Vagina (tissue), 2 donors: ENCODE measurements at regions not wholly inside any gene's neighbourhood (a gene's known extent, or its start where the extent isn't known, plus 50 kb on each side); places are given as distances from the start of the nearest gene placed in this dataset.

Source experiments
- DNase-seq, 2 donors: peaks; one replicate each; pipeline ENCODE4 v3.0.0-alpha.2; 2017; ENCODE audit errors: extremely low spot score in 2 of 2
- H3K27ac ChIP-seq: fragments of 200-600 bp; sonication (generic); one replicate; pipeline ENCODE4 v1.5.1; 2019
- H3K27me3 ChIP-seq: fragments of 200-600 bp; sonication (generic); one replicate; pipeline ENCODE4 v1.5.1; 2019
- H3K36me3 ChIP-seq, 2 donors: fragments of 200-600 bp; sonication (generic); one replicate each; pipeline ENCODE4 v1.5.1; 2017 to 2019
- H3K4me1 ChIP-seq: fragments of 200-600 bp; sonication (generic); one replicate; pipeline ENCODE4 v1.5.1; 2019
- H3K4me3 ChIP-seq, 2 donors: fragments of 200-600 bp; sonication (generic); 1 replicate in 1 of 2; 2 replicates in 1 of 2; pipeline ENCODE4 v1.5.1; 2016 to 2019
- H3K9me3 ChIP-seq: fragments of 200-600 bp; sonication (generic); one replicate; pipeline ENCODE4 v1.5.1; 2019
- CTCF ChIP-seq, 3 experiments: fragments of 450-650 bp in 2 of 3; fragments of 200-600 bp in 1 of 3; sonication (generic) in 1 of 3; IDR thresholded peaks; one replicate each; pipeline ENCODE4 v1.5.1; 2017 to 2019; ENCODE audit warnings: antibody characterized with exemption in 3 of 3, mild to moderate bottlenecking in 2 of 3, moderate library complexity in 2 of 3
- POLR2A ChIP-seq, 2 donors: fragments of 450-650 bp; IDR thresholded peaks; one replicate each; pipeline ENCODE4 v1.6.1; 2017; ENCODE audit warnings: antibody characterized with exemption in 2 of 2, mild to moderate bottlenecking in 2 of 2, moderate library complexity in 2 of 2
- POLR2AphosphoS5 ChIP-seq, 2 donors: sonication (generic); formaldehyde crosslinking; IDR thresholded peaks; one replicate each; pipeline ENCODE4 v1.9.0; 2017; ENCODE audit warnings: antibody characterized with exemption in 2 of 2, mild to moderate bottlenecking in 2 of 2, low read depth in 1 of 2; ENCODE audit not compliant: insufficient read depth in 1 of 2
- intact Hi-C: fragments of 100-400 bp; cut with DNase I; formaldehyde crosslinking; loops from one replicate; pipeline ENCODE4 v1.15.1; 2023

DNA sequence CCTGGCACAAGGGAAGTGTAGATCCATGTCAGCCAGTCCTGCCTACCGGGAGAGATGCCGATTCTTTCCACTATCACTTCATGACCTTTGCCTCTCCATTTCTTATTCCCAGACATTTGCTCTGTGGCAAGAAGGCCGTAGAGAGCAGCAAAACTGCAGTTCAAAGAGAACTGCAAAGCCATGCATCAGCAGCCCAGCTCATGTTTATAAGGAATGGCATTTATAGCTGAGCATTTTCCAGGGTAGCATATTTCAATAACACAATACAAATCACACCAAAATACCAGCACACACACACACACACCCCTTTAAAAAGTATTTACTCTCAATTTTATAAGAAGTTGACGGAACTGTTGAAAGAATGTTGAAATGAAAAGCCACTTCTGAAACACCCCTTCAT lies 126.7 kb upstream of the EGFLAM start:
- no peak for TF ChIP-seq POLR2AphosphoS5 (IDR thresholded peaks at IDR 0.05; ENCODE audit: insufficient read depth in 1 of 2, low read depth in 1 of 2)
- TF ChIP-seq POLR2A (IDR thresholded peaks at IDR 0.05) = no peak
- TF ChIP-seq CTCF (IDR thresholded peaks at IDR 0.05) = no peak

DNA sequence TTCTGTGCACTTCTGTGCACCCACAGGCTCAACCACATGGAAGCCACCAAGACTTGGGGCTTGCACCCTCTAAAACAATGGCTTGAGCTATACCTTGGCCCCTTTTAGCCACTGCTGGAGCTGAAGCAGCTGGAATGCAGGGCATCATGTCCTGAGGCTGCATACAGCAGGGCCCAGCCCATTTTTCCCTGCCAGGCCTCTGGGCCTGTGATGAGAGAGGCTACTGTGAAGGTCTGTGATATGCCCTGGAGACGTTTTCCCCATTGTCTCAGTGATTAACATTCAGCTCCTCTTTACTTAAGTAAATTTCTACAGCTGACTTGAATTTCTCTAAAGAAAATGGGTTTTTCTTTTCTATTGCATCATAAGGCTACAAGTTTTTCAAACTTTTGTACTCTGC lies 134.0 kb upstream of the EGFLAM start:
- Histone ChIP-seq H3K27ac (no peak overlapping the region), H3K4me1 (no peaks in the 10 kb centered on the region), H3K4me3 (no peak overlapping the region), H3K9me3 (no peaks in the 10 kb centered on the region), H3K36me3 (no peaks in the 10 kb centered on the region), H3K27me3 (no peaks in the 10 kb centered on the region)
- peak in 1 of 2 donors; percentile 10 for DNase-seq
- no peak for TF ChIP-seq CTCF (IDR thresholded peaks at IDR 0.05)
- no peak for TF ChIP-seq POLR2AphosphoS5 (IDR thresholded peaks at IDR 0.05; ENCODE audit: insufficient read depth in 1 of 2, low read depth in 1 of 2)
- no peak for TF ChIP-seq POLR2A (IDR thresholded peaks at IDR 0.05)
- intact Hi-C loops = no loop called here

More for the DNA sequence above, 126.7 kb upstream of the EGFLAM start:
- intact Hi-C loops = no loop called here
- no peaks in the 10 kb centered on the region for H3K9me3 ChIP-seq
- H3K4me3 ChIP-seq = no peak overlapping the region
- no peak overlapping the region for H3K27ac ChIP-seq
- H3K4me1 ChIP-seq = no peaks in the 10 kb centered on the region
- H3K36me3 ChIP-seq = no peaks in the 10 kb centered on the region
- H3K27me3 ChIP-seq = no peaks in the 10 kb centered on the region
- no peak for DNase-seq

DNA sequence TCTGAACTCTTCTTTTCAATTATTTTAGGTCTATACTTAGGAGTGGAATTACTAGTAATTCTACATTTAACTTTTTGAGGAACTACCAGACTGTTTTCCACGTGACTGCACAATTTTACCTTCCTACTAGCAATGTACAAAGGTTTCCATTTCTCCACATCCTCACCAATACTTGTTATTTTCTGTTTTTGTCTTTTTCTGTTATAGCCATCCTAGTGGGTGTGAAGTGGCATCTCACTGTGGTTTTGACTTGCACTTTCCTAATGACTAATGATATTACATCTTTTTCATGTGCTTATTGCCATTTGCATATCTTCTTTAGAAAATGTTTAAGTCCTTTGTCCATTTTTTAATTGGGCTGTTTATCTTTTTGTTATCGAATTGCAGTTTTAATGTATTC lies 136.9 kb upstream of the EGFLAM start:
- H3K27ac ChIP-seq = no peak overlapping the region
- H3K9me3 ChIP-seq = no peaks in the 10 kb centered on the region
- no peak overlapping the region for H3K4me3 ChIP-seq
- DNase-seq = no peak
- H3K36me3 ChIP-seq = no peaks in the 10 kb centered on the region
- no peaks in the 10 kb centered on the region for H3K27me3 ChIP-seq
- no peaks in the 10 kb centered on the region for H3K4me1 ChIP-seq
- TF ChIP-seq POLR2AphosphoS5 (IDR thresholded peaks at IDR 0.05; ENCODE audit: insufficient read depth in 1 of 2, low read depth in 1 of 2) (no peak), CTCF (IDR thresholded peaks at IDR 0.05) (no peak), POLR2A (IDR thresholded peaks at IDR 0.05) (no peak)
- intact Hi-C loops = no loop called here

DNA sequence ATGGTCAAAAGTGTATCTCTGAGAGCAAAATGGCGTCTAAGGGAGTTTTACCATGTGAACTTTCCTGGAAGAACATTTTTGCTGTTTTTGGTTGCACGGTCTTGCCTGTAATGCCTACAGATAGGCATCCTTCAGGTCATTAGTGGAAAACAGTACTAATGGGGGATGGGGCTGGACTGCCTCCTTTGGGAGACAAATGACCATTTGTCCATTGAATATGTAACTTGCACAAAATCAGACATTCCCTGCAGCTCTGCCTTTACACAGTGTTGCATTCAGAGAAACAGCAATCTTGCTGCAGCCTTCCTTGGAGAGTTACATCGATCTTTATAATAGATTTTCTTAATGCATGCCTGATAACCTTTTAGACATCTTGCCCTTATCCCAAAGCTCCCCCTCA lies 138.5 kb upstream of the EGFLAM start:
- H3K4me3 ChIP-seq = no peak overlapping the region
- DNase-seq = no peak
- TF ChIP-seq CTCF (IDR thresholded peaks at IDR 0.05) (no peak), POLR2AphosphoS5 (IDR thresholded peaks at IDR 0.05; ENCODE audit: insufficient read depth in 1 of 2, low read depth in 1 of 2) (no peak), POLR2A (IDR thresholded peaks at IDR 0.05) (no peak)
- H3K9me3 ChIP-seq = no peaks in the 10 kb centered on the region
- H3K27ac ChIP-seq = no peak overlapping the region
- H3K4me1 ChIP-seq = no peaks in the 10 kb centered on the region
- H3K27me3 ChIP-seq = no peaks in the 10 kb centered on the region
- no peaks in the 10 kb centered on the region for H3K36me3 ChIP-seq
- intact Hi-C loops = no loop called here

DNA sequence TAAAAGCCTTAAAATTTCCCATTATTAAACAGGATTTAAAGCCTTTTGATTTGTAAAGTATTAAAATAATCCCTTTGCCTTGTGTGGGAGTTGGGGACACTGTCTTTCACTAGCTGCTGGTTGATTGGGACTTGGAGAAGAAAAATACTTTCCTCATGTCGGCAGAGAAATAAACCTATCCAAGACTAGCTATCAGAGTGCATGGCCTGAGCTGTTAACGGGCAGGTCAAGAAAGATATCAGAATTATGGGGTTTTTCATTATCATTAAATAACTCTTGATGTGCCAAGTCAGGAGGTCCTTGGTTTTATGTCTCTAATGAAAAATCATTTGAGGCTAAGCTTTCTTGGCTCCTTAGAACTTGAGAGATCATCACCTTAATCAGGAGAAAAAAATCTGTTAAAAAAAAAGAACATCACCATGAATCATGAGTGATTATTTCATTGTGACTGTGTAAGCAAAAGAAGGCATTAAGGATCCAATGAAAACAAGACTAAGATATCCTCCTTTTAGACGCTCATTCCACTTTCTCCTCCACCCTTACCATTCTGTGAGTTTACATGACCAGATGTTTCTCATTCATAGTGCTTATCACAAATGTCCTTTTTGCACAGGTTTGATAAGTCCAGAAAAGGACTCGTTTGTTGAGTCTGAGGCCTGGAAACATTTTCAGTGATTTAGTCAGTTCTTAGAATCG lies 140.4 kb upstream of the EGFLAM start:
- TF ChIP-seq POLR2A (IDR thresholded peaks at IDR 0.05) (no peak), CTCF (IDR thresholded peaks at IDR 0.05) (no peak), POLR2AphosphoS5 (IDR thresholded peaks at IDR 0.05; ENCODE audit: insufficient read depth in 1 of 2, low read depth in 1 of 2) (no peak)

More for the DNA sequence above, 140.4 kb upstream of the EGFLAM start:
- no peaks in the 10 kb centered on the region for H3K27me3 ChIP-seq
- intact Hi-C loops = no loop called here
- no peaks in the 10 kb centered on the region for H3K36me3 ChIP-seq
- DNase-seq = peak in 1 of 2 donors; percentile 25
- H3K9me3 ChIP-seq = no peaks in the 10 kb centered on the region
- no peak overlapping the region for H3K4me3 ChIP-seq
- no peak overlapping the region for H3K27ac ChIP-seq
- no peaks in the 10 kb centered on the region for H3K4me1 ChIP-seq
